NT2/D1 (cell line): ENCODE measurements at regions not wholly inside any gene's neighbourhood (a gene's known extent, or its start where the extent isn't known, plus 50 kb on each side); places are given as distances from the start of the nearest gene placed in this dataset.

Source experiments
- YY1 ChIP-seq: IDR thresholded peaks from 2 replicates; pipeline ENCODE4 v1.6.1; 2011; ENCODE audit not compliant: insufficient read length, insufficient read depth
- ZNF274 ChIP-seq: IDR thresholded peaks from 2 replicates; pipeline ENCODE4 v1.6.1; 2011; ENCODE audit warnings: mild to moderate bottlenecking, low read depth, low read length

- TF ChIP-seq ZNF274 (no peak), YY1 (no peak)
These were observed 79.6 kb upstream of the ANKRD1 start for GRCh38 chr10:91000470-91000869.
